GM12878 (cell line): ENCODE measurements at regions not wholly inside any gene's neighbourhood (a gene's known extent, or its start where the extent isn't known, plus 50 kb on each side); places are given as distances from the start of the nearest gene placed in this dataset.

ENCODE experiments used
- ATAC-seq: fragments of 200-7000 bp; cut with Tn5 transposase; 3 replicates; pipeline ENCODE4 v1.9.1; 2020; ENCODE audit warnings: mild to moderate bottlenecking, moderate library complexity
- BruUV-seq: library from RNA; stranded (reverse); fragments of 400-500 nt; replicated peaks from 2 replicates; lab custom pipeline; 2021; lab: Mats Ljungman, UMichigan
- CTCF ChIA-PET: fragments of 300-600 bp; sonication (Branson Sonifier 250); formaldehyde crosslinking; extraction: SDS; loops from one replicate; lab custom pipeline; 2021; ENCODE audit warnings: inconsistent platforms; lab: Yijun Ruan, JAX
- POLR2A ChIA-PET: fragments of 350-600 bp; formaldehyde crosslinking; extraction: SDS; loops from one replicate; lab custom pipeline; 2021; ENCODE audit warnings: inconsistent platforms; lab: Charles Lee
- RAD21 ChIA-PET: fragments of 300-600 bp; sonication (Branson Sonifier 250); formaldehyde crosslinking; loops from one replicate; lab custom pipeline; 2023; ENCODE audit warnings: antibody characterized with exemption; ENCODE audit not compliant: unreplicated experiment; lab: Charles Lee
- SMC1A ChIA-PET: fragments of 300-600 bp; sonication (Branson Sonifier 250); formaldehyde crosslinking; loops from one replicate; lab custom pipeline; 2023; ENCODE audit not compliant: unreplicated experiment, uncharacterized antibody; lab: Charles Lee
- DNase-seq: peaks from one replicate; pipeline ENCODE4 v3.0.0-alpha.2; 2011; ENCODE audit warnings: low read depth, low spot score
- FAIRE-seq: peaks from 3 replicates; lab custom pipeline; 2011; peaks lifted over from hg19 to GRCh38; lab: Jason Lieb, UNC
- H2AFZ ChIP-seq: 2 replicates; pipeline ENCODE4 v1.6.0; 2011; ENCODE audit warnings: low read depth, low read length, control low read depth; ENCODE audit not compliant: control insufficient read depth
- H3K27ac ChIP-seq: 2 replicates; pipeline ENCODE4 v1.5.1; 2011; ENCODE audit warnings: control low read depth; ENCODE audit not compliant: control insufficient read depth, insufficient read depth
- H3K27me3 ChIP-seq, 2 experiments: replicated peaks in 1 of 2; 2 replicates each; pipeline versions ENCODE4 v1.6.0 to v1.6.1; 2011; ENCODE audit warnings: low read length in 1 of 2; ENCODE audit not compliant: control insufficient read depth in 2 of 2, insufficient read depth in 2 of 2
- H3K36me3 ChIP-seq, 2 experiments: 2 replicates each; pipeline ENCODE4 v1.5.1; 2011; ENCODE audit warnings: low read length in 1 of 2; ENCODE audit not compliant: control insufficient read depth in 2 of 2, insufficient read depth in 2 of 2
- H3K4me1 ChIP-seq: 2 replicates; pipeline ENCODE4 v1.6.1; 2011; ENCODE audit warnings: mild to moderate bottlenecking, low read length, moderate library complexity, mixed read lengths; ENCODE audit not compliant: control insufficient read depth, insufficient read depth
- H3K4me2 ChIP-seq: 2 replicates; pipeline ENCODE4 v1.6.0; 2011; ENCODE audit warnings: control low read depth; ENCODE audit not compliant: control insufficient read depth, insufficient read depth
- H3K4me3 ChIP-seq: fragments of 200-600 bp; sonication (generic); 2 replicates; pipeline ENCODE4 v1.5.1; 2016
- H3K79me2 ChIP-seq: 2 replicates; pipeline ENCODE4 v1.6.0; 2011; ENCODE audit warnings: low read length; ENCODE audit not compliant: control insufficient read depth, insufficient read depth
- H3K9ac ChIP-seq: 2 replicates; pipeline ENCODE4 v1.8.0; 2011; ENCODE audit warnings: low read length, control low read depth, mixed read lengths; ENCODE audit not compliant: control insufficient read depth, insufficient read depth
- H3K9me3 ChIP-seq: replicated peaks from 3 replicates; pipeline ENCODE4 v1.5.1; 2011; ENCODE audit warnings: mild to moderate bottlenecking, low read length; ENCODE audit not compliant: control insufficient read depth, insufficient read depth
- H4K20me1 ChIP-seq: 2 replicates; pipeline ENCODE4 v1.6.0; 2011; ENCODE audit not compliant: control insufficient read depth, insufficient read depth
- CEBPZ ChIP-seq: fragments of 150-350 bp; IDR thresholded peaks from 2 replicates; pipeline ENCODE4 v1.6.1; 2016; ENCODE audit warnings: low read depth, low read length
- RAD51 ChIP-seq: fragments of 450-650 bp; IDR thresholded peaks from 2 replicates; pipeline ENCODE4 v1.6.1; 2016; ENCODE audit warnings: moderate library complexity, mild to moderate bottlenecking, inconsistent platforms
- RFX5 ChIP-seq: IDR thresholded peaks from 2 replicates; pipeline ENCODE4 v1.6.1; 2011; ENCODE audit warnings: low read depth, low read length, improper control_type of control experiment
- SMAD5 ChIP-seq: IDR thresholded peaks from 2 replicates; pipeline ENCODE4 v1.6.1; 2016; ENCODE audit warnings: antibody characterized with exemption, low read depth
- TCF12 ChIP-seq: IDR thresholded peaks from 2 replicates; pipeline ENCODE4 v1.6.1; 2011; ENCODE audit warnings: low read depth, mild to moderate bottlenecking, low read length
- USF1 ChIP-seq: IDR thresholded peaks from 2 replicates; pipeline ENCODE4 v1.6.1; 2011; ENCODE audit warnings: borderline replicate concordance, low read depth, mild to moderate bottlenecking, moderate library complexity, mixed read lengths, low read length; ENCODE audit not compliant: insufficient read depth; ENCODE audit errors: extremely low read length
- ZBTB33 ChIP-seq: fragments of 450-650 bp; IDR thresholded peaks from 2 replicates; pipeline ENCODE4 v1.6.1; 2017; ENCODE audit warnings: mild to moderate bottlenecking
- ZBTB40 ChIP-seq: fragments of 450-650 bp; IDR thresholded peaks from 2 replicates; pipeline ENCODE4 v1.6.1; 2016; ENCODE audit warnings: mild to moderate bottlenecking, moderate library complexity, borderline replicate concordance
- WGBS: methylation state at CpG from one replicate; pipeline ENCODE4 v1.1.6; 2016; ENCODE audit warnings: low lambda C conversion rate; ENCODE audit not compliant: insufficient replicate concordance, insufficient coverage; ENCODE audit errors: missing lambda C conversion rate; 5-methylcytosine and 5-hydroxymethylcytosine counted together
- in situ Hi-C: fragments of 300-500 bp; cut with MboI; formaldehyde crosslinking; loops from 9 replicates; pipeline ENCODE4 v1.14.3; 2018; ENCODE audit warnings: mixed read lengths
- intact Hi-C: fragments of 100-400 bp; cut with micrococcal nuclease; formaldehyde crosslinking; loops from one replicate; pipeline ENCODE4 v1.14.2; 2022; ENCODE audit not compliant: unreplicated experiment

GRCh38 chr5:148747536-148747906, 78.9 kb upstream of the ADRB2 start:
- WGBS: 67% methylated on average over 2 of the region's 2 CpGs
- ChIA-PET RAD21 (interaction anchor here (0.9 to 1.3 kb wide), 5 partner anchors 9 to 204 kb away, joined by 3 to 5 read pairs (median 4); no protein-coding TSS in a partner anchor), CTCF (interaction anchor here (1.1 to 12.7 kb wide), 6 partner anchors 10 to 210 kb away, joined by 3 to 152 read pairs (median 6); no protein-coding TSS in a partner anchor), POLR2A (no interaction called here), SMC1A (interaction anchor here (0.6 to 2.6 kb wide), 9 partner anchors 10 to 151 kb away, joined by 3 to 14 read pairs (median 5); no protein-coding TSS in a partner anchor)
- no peak overlapping the region for H3K9ac ChIP-seq
- no peaks in the 10 kb centered on the region for H3K9me3 ChIP-seq
- DNase-seq (no peak), FAIRE-seq (no peak), ATAC-seq (no peak)
- H3K79me2 ChIP-seq: no peaks in the 10 kb centered on the region
- intact Hi-C loops: loop anchor here (5.0 kb wide), 2 partner anchors 45 to 60 kb away; no protein-coding TSS in a partner anchor
- no TSS peak for BruUV-seq
- H3K4me2 ChIP-seq: no peak overlapping the region
- H4K20me1 ChIP-seq: no peaks in the 10 kb centered on the region
- no peaks in the 10 kb centered on the region for H3K36me3 ChIP-seq
- in situ Hi-C loops: no loop called here
- H3K4me1 ChIP-seq: peaks cover 9% of the 10 kb centered on the region
- H3K27ac ChIP-seq: no peak overlapping the region
- H3K27me3 ChIP-seq: no peaks in the 10 kb centered on the region
- no peak overlapping the region for H3K4me3 ChIP-seq
- H2AFZ ChIP-seq: no peak overlapping the region
- TF ChIP-seq ZBTB40: no peak
- no peak for TF ChIP-seq CEBPZ
- no peak for TF ChIP-seq USF1
- no peak for TF ChIP-seq TCF12
- TF ChIP-seq RAD51: no peak
- no peak for TF ChIP-seq ZBTB33
- no peak for TF ChIP-seq SMAD5
- TF ChIP-seq RFX5: no peak
